ENCODE measurements at regions not wholly inside any gene's neighbourhood (a gene's known extent, or its start where the extent isn't known, plus 50 kb on each side); places are given as distances from the start of the nearest gene placed in this dataset.
"Not testable (repeated sequence)": the region's sequence is repeated elsewhere in the genome, so short reads cannot be mapped to it uniquely, and the experiment has no call there.

DNA sequence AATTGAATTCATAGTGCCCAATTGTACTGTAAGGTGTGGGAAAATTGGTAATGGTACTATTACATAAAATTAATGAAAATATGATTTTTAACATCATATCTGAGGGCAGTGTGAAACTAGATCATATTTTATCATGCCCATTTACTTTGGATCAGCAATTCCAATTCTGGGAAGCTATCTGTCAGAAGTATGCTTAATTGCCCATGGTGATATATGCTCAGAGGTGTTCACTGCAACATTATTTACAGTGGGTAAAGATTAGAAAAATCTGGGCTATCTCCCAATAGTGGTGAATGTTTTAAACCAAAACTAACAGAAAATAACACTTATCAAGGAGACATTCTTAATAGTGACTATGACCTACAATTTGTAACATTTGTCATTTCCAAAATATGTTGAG, 1260.0 kb downstream of the BRINP3 start:
- TF ChIP-seq, protein P1, sequence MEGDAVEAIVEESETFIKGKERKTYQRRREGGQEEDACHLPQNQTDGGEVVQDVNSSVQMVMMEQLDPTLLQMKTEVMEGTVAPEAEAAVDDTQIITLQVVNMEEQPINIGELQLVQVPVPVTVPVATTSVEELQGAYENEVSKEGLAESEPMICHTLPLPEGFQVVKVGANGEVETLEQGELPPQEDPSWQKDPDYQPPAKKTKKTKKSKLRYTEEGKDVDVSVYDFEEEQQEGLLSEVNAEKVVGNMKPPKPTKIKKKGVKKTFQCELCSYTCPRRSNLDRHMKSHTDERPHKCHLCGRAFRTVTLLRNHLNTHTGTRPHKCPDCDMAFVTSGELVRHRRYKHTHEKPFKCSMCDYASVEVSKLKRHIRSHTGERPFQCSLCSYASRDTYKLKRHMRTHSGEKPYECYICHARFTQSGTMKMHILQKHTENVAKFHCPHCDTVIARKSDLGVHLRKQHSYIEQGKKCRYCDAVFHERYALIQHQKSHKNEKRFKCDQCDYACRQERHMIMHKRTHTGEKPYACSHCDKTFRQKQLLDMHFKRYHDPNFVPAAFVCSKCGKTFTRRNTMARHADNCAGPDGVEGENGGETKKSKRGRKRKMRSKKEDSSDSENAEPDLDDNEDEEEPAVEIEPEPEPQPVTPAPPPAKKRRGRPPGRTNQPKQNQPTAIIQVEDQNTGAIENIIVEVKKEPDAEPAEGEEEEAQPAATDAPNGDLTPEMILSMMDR (IDR thresholded peaks at IDR 0.05; ENCODE audit: low read depth, low read length), result no peak
- in situ Hi-C loops (cut with HindIII; ENCODE audit: low sequenced_read_pairs), result no loop called here
- H3K4me3 ChIP-seq (ENCODE audit: low read depth, low read length), result no peak overlapping the region
- DNase-seq (ENCODE audit: low read depth, low spot score), result no peak

- in situ Hi-C loops (cut with HindIII; ENCODE audit: low sequenced_read_pairs), result no loop called here
- TF ChIP-seq, protein P1 (IDR thresholded peaks at IDR 0.05; ENCODE audit: low read depth, low read length), result peak; percentile 52
These were observed 1256.9 kb downstream of the BRINP3 start for GRCh38 chr1:189220750-189221149.

GRCh38 chr1:189225794-189226145, 1251.9 kb downstream of the BRINP3 start:
- H3K4me3 ChIP-seq (ENCODE audit: low read depth, low read length); in situ Hi-C loops (cut with HindIII; ENCODE audit: low sequenced_read_pairs); DNase-seq (ENCODE audit: low read depth, low spot score): not testable (repeated sequence)

More at GRCh38 chr1:189220750-189221149, 1256.9 kb downstream of the BRINP3 start:
- no peak for DNase-seq (ENCODE audit: low read depth, low spot score)
- H3K4me3 ChIP-seq (ENCODE audit: low read depth, low read length), result no peak overlapping the region

GRCh38 chr1:189226779-189227178, 1250.9 kb downstream of the BRINP3 start:
- in situ Hi-C loops (cut with HindIII; ENCODE audit: low sequenced_read_pairs), result no loop called here
- no peak for DNase-seq (ENCODE audit: low read depth, low spot score)
- TF ChIP-seq, protein P1 (IDR thresholded peaks at IDR 0.05; ENCODE audit: low read depth, low read length), result no peak
- H3K4me3 ChIP-seq (ENCODE audit: low read depth, low read length), result no peak overlapping the region

- no peak overlapping the region for H3K4me3 ChIP-seq (ENCODE audit: low read depth, low read length)
- TF ChIP-seq, protein P1 (IDR thresholded peaks at IDR 0.05; ENCODE audit: low read depth, low read length), result no peak
- DNase-seq (ENCODE audit: low read depth, low spot score), result no peak
- in situ Hi-C loops (cut with HindIII; ENCODE audit: low sequenced_read_pairs), result no loop called here
These were observed 1240.7 kb downstream of the BRINP3 start for GRCh38 chr1:189237008-189237407.

DNA sequence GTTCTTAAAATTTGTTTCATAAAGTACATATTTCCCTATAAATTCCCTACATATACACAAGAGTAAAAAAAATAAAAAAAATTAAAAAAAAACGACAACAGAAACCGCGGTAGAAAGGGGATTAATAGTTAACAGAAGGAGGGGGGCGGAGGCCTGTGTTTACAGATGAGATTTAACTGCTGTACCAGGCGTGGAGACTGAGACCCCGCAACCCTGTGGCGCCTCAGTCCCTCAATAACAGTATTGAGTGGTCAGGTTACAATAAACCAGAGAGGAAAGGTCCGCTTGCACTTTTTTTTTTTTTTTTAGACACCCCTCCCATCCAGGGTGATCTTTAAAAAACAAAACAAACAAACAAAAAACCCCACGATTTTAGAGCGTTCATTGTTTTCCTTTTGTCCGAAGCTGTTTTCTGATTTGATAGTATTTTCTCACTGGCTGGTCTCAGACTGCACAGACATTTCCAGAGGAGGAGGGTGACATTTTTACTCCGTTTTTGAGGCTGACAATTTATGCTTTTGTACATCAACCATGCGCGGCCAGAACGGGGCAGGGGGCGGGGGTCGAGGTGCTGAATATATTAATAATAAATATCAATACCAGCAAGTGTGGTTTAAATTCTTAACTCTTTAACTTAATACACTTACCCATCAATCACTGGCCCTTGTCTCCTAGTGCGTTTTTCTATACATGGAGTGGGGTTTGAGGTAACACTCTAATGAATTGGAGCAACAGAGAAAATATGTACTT, 1223.9 kb downstream of the BRINP3 start:
- TF ChIP-seq, protein P1 (IDR thresholded peaks at IDR 0.05; ENCODE audit: low read depth, low read length), result no peak
- H3K4me3 ChIP-seq (ENCODE audit: low read depth, low read length), result no peak overlapping the region
- DNase-seq (ENCODE audit: low read depth, low spot score), result no peak
- in situ Hi-C loops (cut with HindIII; ENCODE audit: low sequenced_read_pairs), result no loop called here

DNA sequence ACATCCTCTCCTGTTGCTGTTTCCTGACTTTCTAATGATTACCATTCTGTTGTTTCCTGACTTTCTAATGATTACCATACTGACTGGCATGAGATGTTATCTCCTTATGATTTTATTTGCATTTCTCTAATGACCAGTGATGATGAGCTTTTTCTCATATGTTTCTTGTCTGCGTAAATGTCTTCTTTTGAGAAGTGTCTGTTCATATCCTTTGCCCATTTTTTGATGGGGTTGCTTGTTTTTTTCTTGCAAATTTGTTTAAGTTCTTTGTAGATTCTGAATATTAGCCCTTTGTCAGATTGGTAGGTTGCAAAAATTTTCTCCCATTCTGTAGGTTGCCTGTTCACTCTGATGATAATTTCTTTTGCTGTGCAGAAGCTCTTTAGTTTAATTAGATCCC, 1216.5 kb downstream of the BRINP3 start:
- in situ Hi-C loops (cut with HindIII; ENCODE audit: low sequenced_read_pairs); DNase-seq (ENCODE audit: low read depth, low spot score); H3K4me3 ChIP-seq (ENCODE audit: low read depth, low read length): not testable (repeated sequence)

- in situ Hi-C loops (cut with HindIII; ENCODE audit: low sequenced_read_pairs), result no loop called here
- peak; percentile 37 for DNase-seq (ENCODE audit: low read depth, low spot score)
- TF ChIP-seq, protein P1 (IDR thresholded peaks at IDR 0.05; ENCODE audit: low read depth, low read length), result no peak
- no peak overlapping the region for H3K4me3 ChIP-seq (ENCODE audit: low read depth, low read length)
These were observed 1208.7 kb downstream of the BRINP3 start for GRCh38 chr1:189269011-189269410.

Data from astrocyte of the spinal cord (primary cell).